GM23338 (cell line): ENCODE measurements at regions not wholly inside any gene's neighbourhood (a gene's known extent, or its start where the extent isn't known, plus 50 kb on each side); places are given as distances from the start of the nearest gene placed in this dataset.

Source experiments
- ATAC-seq: fragments of 200-7000 bp; cut with Tn5 transposase; 3 replicates; pipeline ENCODE4 v1.9.1; 2020
- DNase-seq: peaks from one replicate; pipeline ENCODE4 v3.0.0-alpha.2; 2015; ENCODE audit warnings: low spot score
- H2AFZ ChIP-seq: fragments of 200-600 bp; sonication (generic); 2 replicates; pipeline ENCODE4 v1.8.0; 2016; ENCODE audit warnings: antibody characterized with exemption, mild to moderate bottlenecking, moderate library complexity
- H3F3A ChIP-seq: fragments of 200-600 bp; sonication (generic); replicated peaks from 2 replicates; pipeline ENCODE4 v1.8.0; 2017; ENCODE audit warnings: antibody characterized with exemption, mixed run types, low read depth
- H3K27ac ChIP-seq: fragments of 200-600 bp; sonication (generic); 2 replicates; pipeline ENCODE4 v1.6.1; 2016; ENCODE audit warnings: low read depth
- H3K27me3 ChIP-seq: fragments of 200-600 bp; sonication (generic); 2 replicates; pipeline ENCODE4 v1.8.0; 2016; ENCODE audit warnings: mild to moderate bottlenecking, mixed run types, moderate library complexity; ENCODE audit not compliant: insufficient read depth
- H3K36me3 ChIP-seq: fragments of 200-600 bp; sonication (generic); 2 replicates; pipeline ENCODE4 v1.8.0; 2016; ENCODE audit warnings: mild to moderate bottlenecking; ENCODE audit not compliant: insufficient read depth
- H3K4me1 ChIP-seq: fragments of 200-600 bp; sonication (generic); 2 replicates; pipeline ENCODE4 v1.8.0; 2016; ENCODE audit warnings: mild to moderate bottlenecking, moderate library complexity; ENCODE audit not compliant: insufficient read depth
- H3K4me2 ChIP-seq: fragments of 200-600 bp; sonication (generic); 2 replicates; pipeline ENCODE4 v1.7.1; 2017; ENCODE audit warnings: mixed run types
- H3K4me3 ChIP-seq: fragments of 200-600 bp; sonication (generic); 2 replicates; pipeline ENCODE4 v1.6.1; 2016; ENCODE audit warnings: mixed run types
- H3K79me2 ChIP-seq: fragments of 200-600 bp; sonication (generic); replicated peaks from 2 replicates; pipeline ENCODE4 v1.8.0; 2017; ENCODE audit warnings: mild to moderate bottlenecking; ENCODE audit not compliant: insufficient read depth
- H3K9me2 ChIP-seq: fragments of 200-600 bp; sonication (generic); 2 replicates; pipeline ENCODE4 v1.8.0; 2017; ENCODE audit not compliant: insufficient read depth
- H4K20me1 ChIP-seq: fragments of 200-600 bp; sonication (generic); replicated peaks from 2 replicates; pipeline ENCODE4 v1.8.0; 2017; ENCODE audit warnings: mild to moderate bottlenecking; ENCODE audit not compliant: insufficient read depth
- H3K27ac Mint-ChIP-seq: 2 replicates; pipeline ENCODE4 v1.8.0; 2020; ENCODE audit warnings: inconsistent platforms, mild to moderate bottlenecking, moderate library complexity, mixed read lengths
- H3K27me3 Mint-ChIP-seq: 3 replicates; pipeline ENCODE4 v1.8.0; 2022; ENCODE audit warnings: low read depth, mild to moderate bottlenecking, moderate library complexity, mixed read lengths, inconsistent platforms; ENCODE audit not compliant: insufficient read depth, poor library complexity
- H3K36me3 Mint-ChIP-seq: 3 replicates; pipeline ENCODE4 v1.8.0; 2021; ENCODE audit warnings: low read depth, mild to moderate bottlenecking, inconsistent platforms, moderate library complexity, mixed read lengths
- H3K4me1 Mint-ChIP-seq: 3 replicates; pipeline ENCODE4 v1.8.0; 2020; ENCODE audit warnings: mild to moderate bottlenecking, inconsistent platforms, mixed read lengths
- H3K4me3 Mint-ChIP-seq: 3 replicates; pipeline ENCODE4 v1.8.0; 2021; ENCODE audit warnings: moderate library complexity, mild to moderate bottlenecking, inconsistent platforms, mixed read lengths
- H3K9me3 Mint-ChIP-seq: 3 replicates; pipeline ENCODE4 v1.8.0; 2020; ENCODE audit warnings: moderate library complexity, mild to moderate bottlenecking, inconsistent platforms, mixed read lengths
- CREB1 ChIP-seq: fragments of 250-450 bp; sonication (Bioruptor Pico); IDR thresholded peaks from 2 replicates; pipeline ENCODE4 v1.5.0; 2020; ENCODE audit warnings: low read depth, mild to moderate bottlenecking, moderate library complexity
- EZH2phosphoT487 ChIP-seq: fragments of 200-600 bp; sonication (generic); IDR thresholded peaks from one replicate; pipeline ENCODE4 v1.8.1; 2018; ENCODE audit warnings: antibody characterized with exemption; ENCODE audit not compliant: unreplicated experiment
- NANOG ChIP-seq: IDR thresholded peaks from 2 replicates; pipeline ENCODE4 v1.6.1; 2016; ENCODE audit warnings: antibody characterized with exemption, borderline replicate concordance
- POLR2AphosphoS5 ChIP-seq: IDR thresholded peaks from 2 replicates; pipeline ENCODE4 v1.6.1; 2016; ENCODE audit warnings: antibody characterized with exemption, low read depth
- STAT1 ChIP-seq: IDR thresholded peaks from one replicate; pipeline ENCODE4 v1.6.1; 2016; ENCODE audit warnings: antibody characterized with exemption; ENCODE audit not compliant: unreplicated experiment
- ZNF331 ChIP-seq: fragments of 250-450 bp; sonication (Bioruptor Pico); IDR thresholded peaks from 2 replicates; pipeline ENCODE4 v1.5.0; 2020; ENCODE audit warnings: low read depth, mild to moderate bottlenecking, moderate library complexity
- TF ChIP-seq, protein P1 (sequence below): fragments of 250-450 bp; sonication (Bioruptor Pico); IDR thresholded peaks from 2 replicates; pipeline ENCODE4 v1.5.0; 2020; ENCODE audit warnings: mild to moderate bottlenecking, moderate library complexity
- TF ChIP-seq, protein P2 (sequence below): IDR thresholded peaks from 2 replicates; pipeline ENCODE4 v1.6.1; 2016; ENCODE audit warnings: antibody characterized with exemption
- TF ChIP-seq, protein P3 (sequence below), 2 experiments: fragments of 200-600 bp in 1 of 2; sonication (generic) in 1 of 2; conservative IDR thresholded peaks; 2 replicates each; pipeline versions ENCODE4 v1.5.1 to v1.6.1; 2016 to 2017; ENCODE audit warnings: antibody characterized with exemption in 2 of 2, low read depth in 2 of 2, mild to moderate bottlenecking in 2 of 2, moderate library complexity in 1 of 2

DNA sequence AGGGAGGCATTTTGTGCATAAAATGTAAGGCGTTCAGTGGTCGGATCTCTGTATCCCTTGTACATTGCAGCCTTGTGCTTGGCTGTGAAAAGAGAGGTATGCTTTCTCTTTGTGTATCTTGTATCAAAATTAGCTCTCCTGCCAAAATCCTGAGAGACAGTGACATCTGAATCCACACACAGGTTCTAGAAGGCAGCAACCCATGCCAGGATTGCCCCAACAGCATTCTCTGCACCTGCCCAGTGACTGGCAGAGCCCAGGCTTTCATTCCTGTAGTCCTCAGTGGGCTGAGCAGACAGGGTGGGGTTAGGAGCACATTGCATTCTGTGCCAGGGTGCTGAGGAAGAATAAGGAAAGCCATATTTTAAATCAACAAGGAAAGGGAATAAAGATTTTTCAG lies 740.3 kb upstream of the RAB6C start (continued):
- TF ChIP-seq, protein P1, sequence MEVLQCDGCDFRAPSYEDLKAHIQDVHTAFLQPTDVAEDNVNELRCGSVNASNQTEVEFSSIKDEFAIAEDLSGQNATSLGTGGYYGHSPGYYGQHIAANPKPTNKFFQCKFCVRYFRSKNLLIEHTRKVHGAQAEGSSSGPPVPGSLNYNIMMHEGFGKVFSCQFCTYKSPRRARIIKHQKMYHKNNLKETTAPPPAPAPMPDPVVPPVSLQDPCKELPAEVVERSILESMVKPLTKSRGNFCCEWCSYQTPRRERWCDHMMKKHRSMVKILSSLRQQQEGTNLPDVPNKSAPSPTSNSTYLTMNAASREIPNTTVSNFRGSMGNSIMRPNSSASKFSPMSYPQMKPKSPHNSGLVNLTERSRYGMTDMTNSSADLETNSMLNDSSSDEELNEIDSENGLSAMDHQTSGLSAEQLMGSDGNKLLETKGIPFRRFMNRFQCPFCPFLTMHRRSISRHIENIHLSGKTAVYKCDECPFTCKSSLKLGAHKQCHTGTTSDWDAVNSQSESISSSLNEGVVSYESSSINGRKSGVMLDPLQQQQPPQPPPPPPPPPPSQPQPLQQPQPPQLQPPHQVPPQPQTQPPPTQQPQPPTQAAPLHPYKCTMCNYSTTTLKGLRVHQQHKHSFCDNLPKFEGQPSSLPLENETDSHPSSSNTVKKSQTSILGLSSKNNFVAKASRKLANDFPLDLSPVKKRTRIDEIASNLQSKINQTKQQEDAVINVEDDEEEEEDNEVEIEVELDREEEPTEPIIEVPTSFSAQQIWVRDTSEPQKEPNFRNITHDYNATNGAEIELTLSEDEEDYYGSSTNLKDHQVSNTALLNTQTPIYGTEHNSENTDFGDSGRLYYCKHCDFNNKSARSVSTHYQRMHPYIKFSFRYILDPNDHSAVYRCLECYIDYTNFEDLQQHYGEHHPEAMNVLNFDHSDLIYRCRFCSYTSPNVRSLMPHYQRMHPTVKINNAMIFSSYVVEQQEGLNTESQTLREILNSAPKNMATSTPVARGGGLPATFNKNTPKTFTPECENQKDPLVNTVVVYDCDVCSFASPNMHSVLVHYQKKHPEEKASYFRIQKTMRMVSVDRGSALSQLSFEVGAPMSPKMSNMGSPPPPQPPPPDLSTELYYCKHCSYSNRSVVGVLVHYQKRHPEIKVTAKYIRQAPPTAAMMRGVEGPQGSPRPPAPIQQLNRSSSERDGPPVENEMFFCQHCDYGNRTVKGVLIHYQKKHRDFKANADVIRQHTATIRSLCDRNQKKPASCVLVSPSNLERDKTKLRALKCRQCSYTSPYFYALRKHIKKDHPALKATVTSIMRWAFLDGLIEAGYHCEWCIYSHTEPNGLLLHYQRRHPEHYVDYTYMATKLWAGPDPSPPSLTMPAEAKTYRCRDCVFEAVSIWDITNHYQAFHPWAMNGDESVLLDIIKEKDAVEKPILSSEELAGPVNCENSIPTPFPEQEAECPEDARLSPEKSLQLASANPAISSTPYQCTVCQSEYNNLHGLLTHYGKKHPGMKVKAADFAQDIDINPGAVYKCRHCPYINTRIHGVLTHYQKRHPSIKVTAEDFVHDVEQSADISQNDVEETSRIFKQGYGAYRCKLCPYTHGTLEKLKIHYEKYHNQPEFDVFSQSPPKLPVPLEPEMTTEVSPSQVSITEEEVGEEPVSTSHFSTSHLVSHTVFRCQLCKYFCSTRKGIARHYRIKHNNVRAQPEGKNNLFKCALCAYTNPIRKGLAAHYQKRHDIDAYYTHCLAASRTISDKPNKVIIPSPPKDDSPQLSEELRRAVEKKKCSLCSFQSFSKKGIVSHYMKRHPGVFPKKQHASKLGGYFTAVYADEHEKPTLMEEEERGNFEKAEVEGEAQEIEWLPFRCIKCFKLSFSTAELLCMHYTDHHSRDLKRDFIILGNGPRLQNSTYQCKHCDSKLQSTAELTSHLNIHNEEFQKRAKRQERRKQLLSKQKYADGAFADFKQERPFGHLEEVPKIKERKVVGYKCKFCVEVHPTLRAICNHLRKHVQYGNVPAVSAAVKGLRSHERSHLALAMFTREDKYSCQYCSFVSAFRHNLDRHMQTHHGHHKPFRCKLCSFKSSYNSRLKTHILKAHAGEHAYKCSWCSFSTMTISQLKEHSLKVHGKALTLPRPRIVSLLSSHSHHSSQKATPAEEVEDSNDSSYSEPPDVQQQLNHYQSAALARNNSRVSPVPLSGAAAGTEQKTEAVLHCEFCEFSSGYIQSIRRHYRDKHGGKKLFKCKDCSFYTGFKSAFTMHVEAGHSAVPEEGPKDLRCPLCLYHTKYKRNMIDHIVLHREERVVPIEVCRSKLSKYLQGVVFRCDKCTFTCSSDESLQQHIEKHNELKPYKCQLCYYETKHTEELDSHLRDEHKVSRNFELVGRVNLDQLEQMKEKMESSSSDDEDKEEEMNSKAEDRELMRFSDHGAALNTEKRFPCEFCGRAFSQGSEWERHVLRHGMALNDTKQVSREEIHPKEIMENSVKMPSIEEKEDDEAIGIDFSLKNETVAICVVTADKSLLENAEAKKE, result no peak
- no peak for TF ChIP-seq EZH2phosphoT487
- TF ChIP-seq NANOG, result no peak
- TF ChIP-seq, protein P2, sequence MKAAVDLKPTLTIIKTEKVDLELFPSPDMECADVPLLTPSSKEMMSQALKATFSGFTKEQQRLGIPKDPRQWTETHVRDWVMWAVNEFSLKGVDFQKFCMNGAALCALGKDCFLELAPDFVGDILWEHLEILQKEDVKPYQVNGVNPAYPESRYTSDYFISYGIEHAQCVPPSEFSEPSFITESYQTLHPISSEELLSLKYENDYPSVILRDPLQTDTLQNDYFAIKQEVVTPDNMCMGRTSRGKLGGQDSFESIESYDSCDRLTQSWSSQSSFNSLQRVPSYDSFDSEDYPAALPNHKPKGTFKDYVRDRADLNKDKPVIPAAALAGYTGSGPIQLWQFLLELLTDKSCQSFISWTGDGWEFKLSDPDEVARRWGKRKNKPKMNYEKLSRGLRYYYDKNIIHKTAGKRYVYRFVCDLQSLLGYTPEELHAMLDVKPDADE, result no peak
- no peak for TF ChIP-seq POLR2AphosphoS5
- no peak for TF ChIP-seq STAT1

DNA sequence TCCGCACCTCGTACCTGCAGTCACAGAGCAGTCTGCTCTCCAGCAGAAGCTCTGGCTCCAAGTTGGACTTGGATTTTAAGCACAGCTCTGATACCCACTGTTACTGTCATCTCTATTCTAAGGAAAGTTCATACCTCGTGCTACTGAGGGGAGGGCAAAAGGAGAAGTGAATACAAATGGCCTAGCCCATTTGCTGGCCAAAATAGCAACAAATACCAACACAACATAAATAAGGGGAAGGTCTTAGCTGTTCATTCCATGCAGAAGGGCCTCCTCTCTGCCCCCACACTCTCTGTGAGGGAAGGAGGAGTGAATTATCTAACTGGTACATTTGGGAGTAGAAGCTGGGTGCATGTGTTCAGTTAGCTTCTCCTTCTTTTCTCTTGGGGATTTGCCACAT lies 739.4 kb upstream of the RAB6C start:
- no peaks in the 10 kb centered on the region for H3K36me3 ChIP-seq
- H3K4me1 Mint-ChIP-seq, result peaks cover 5% of the 10 kb centered on the region; the same call in 2 of the 3 replicates
- H3K79me2 ChIP-seq, result no peaks in the 10 kb centered on the region
- H3K4me2 ChIP-seq, result no peak overlapping the region
- peaks cover 7% of the 10 kb centered on the region for H3K27me3 Mint-ChIP-seq
- no peaks in the 10 kb centered on the region for H3F3A ChIP-seq
- no peaks in the 10 kb centered on the region for H3K4me1 ChIP-seq
- ATAC-seq (no peak), DNase-seq (no peak)
- H3K27ac Mint-ChIP-seq, result no peak overlapping the region
- 0 out of 2 replicates have a peak, but pooled peaks cover 3% of the 10 kb centered on the region for H3K9me2 ChIP-seq
- H3K27ac ChIP-seq, result no peak overlapping the region
- no peaks in the 10 kb centered on the region for H3K36me3 Mint-ChIP-seq
- H2AFZ ChIP-seq, result no peak overlapping the region
- no peaks in the 10 kb centered on the region for H3K27me3 ChIP-seq
- H3K4me3 Mint-ChIP-seq, result no peak overlapping the region
- H3K9me3 Mint-ChIP-seq, result no peaks in the 10 kb centered on the region; the same call in 2 of the 3 replicates
- TF ChIP-seq EZH2phosphoT487, result no peak
- TF ChIP-seq STAT1, result no peak
- no peak for TF ChIP-seq CREB1 (CRISPR knock-in tag)
- TF ChIP-seq, protein P3, sequence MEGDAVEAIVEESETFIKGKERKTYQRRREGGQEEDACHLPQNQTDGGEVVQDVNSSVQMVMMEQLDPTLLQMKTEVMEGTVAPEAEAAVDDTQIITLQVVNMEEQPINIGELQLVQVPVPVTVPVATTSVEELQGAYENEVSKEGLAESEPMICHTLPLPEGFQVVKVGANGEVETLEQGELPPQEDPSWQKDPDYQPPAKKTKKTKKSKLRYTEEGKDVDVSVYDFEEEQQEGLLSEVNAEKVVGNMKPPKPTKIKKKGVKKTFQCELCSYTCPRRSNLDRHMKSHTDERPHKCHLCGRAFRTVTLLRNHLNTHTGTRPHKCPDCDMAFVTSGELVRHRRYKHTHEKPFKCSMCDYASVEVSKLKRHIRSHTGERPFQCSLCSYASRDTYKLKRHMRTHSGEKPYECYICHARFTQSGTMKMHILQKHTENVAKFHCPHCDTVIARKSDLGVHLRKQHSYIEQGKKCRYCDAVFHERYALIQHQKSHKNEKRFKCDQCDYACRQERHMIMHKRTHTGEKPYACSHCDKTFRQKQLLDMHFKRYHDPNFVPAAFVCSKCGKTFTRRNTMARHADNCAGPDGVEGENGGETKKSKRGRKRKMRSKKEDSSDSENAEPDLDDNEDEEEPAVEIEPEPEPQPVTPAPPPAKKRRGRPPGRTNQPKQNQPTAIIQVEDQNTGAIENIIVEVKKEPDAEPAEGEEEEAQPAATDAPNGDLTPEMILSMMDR (conservative IDR thresholded peaks at IDR 0.05; ENCODE audit: low read depth in 2 of 2), result no peak
- no peak for TF ChIP-seq ZNF331
- TF ChIP-seq, protein P2, result no peak
- H3K4me3 ChIP-seq, result no peak overlapping the region
- no peaks in the 10 kb centered on the region for H4K20me1 ChIP-seq
